Caco-2 (cell line): ENCODE measurements at regions not wholly inside any gene's neighbourhood (a gene's known extent, or its start where the extent isn't known, plus 50 kb on each side); places are given as distances from the start of the nearest gene placed in this dataset.

ENCODE experiments used
- BruUV-seq: library from RNA; stranded (reverse); fragments of 400-500 nt; replicated peaks from 2 replicates; lab custom pipeline; 2021; lab: Mats Ljungman, UMichigan
- CTCF ChIA-PET: fragments of 300-600 bp; sonication (Branson Sonifier 250); formaldehyde crosslinking; loops from one replicate; lab custom pipeline; 2022; ENCODE audit warnings: antibody characterized with exemption; lab: Charles Lee
- POLR2A ChIA-PET: fragments of 300-600 bp; sonication (Branson Sonifier 250); formaldehyde crosslinking; loops from one replicate; lab custom pipeline; 2022; ENCODE audit warnings: antibody characterized with exemption; lab: Charles Lee
- DNase-seq, 2 experiments: peaks; one replicate each; pipeline versions ENCODE4 v3.0.0 to v3.0.0-alpha.2; 2020 to 2022
- H3K27me3 ChIP-seq: replicated peaks from 2 replicates; pipeline ENCODE4 v1.6.0; 2011; ENCODE audit warnings: low read length; ENCODE audit not compliant: control insufficient read depth, insufficient read depth
- H3K36me3 ChIP-seq: 2 replicates; pipeline ENCODE4 v1.5.1; 2011; ENCODE audit warnings: low read length; ENCODE audit not compliant: control insufficient read depth, insufficient read depth
- H3K4me1 ChIP-seq: fragments of 250-450 bp; sonication (Bioruptor Pico); 2 replicates; pipeline ENCODE4 v1.5.1; 2020; ENCODE audit warnings: mild to moderate bottlenecking
- H3K4me3 ChIP-seq: 2 replicates; pipeline ENCODE4 v1.5.1; 2011; ENCODE audit warnings: low read depth, mild to moderate bottlenecking, control low read depth, low read length
- H3K9me3 ChIP-seq: fragments of 250-450 bp; sonication (Bioruptor Pico); 2 replicates; pipeline ENCODE4 v1.5.1; 2020; ENCODE audit warnings: mild to moderate bottlenecking, moderate library complexity
- H3K27ac Mint-ChIP-seq: one replicate; pipeline ENCODE4 v1.8.0; 2022; ENCODE audit warnings: mixed read lengths; ENCODE audit not compliant: unreplicated experiment
- H3K27me3 Mint-ChIP-seq: one replicate; pipeline ENCODE4 v1.8.0; 2022; ENCODE audit warnings: mixed read lengths; ENCODE audit not compliant: insufficient read depth, unreplicated experiment
- H3K36me3 Mint-ChIP-seq: one replicate; pipeline ENCODE4 v1.8.0; 2022; ENCODE audit warnings: mild to moderate bottlenecking, mixed read lengths; ENCODE audit not compliant: insufficient read depth, unreplicated experiment
- H3K4me1 Mint-ChIP-seq: one replicate; pipeline ENCODE4 v1.8.0; 2022; ENCODE audit warnings: low read depth, mixed read lengths; ENCODE audit not compliant: unreplicated experiment
- H3K4me3 Mint-ChIP-seq: one replicate; pipeline ENCODE4 v1.8.0; 2022; ENCODE audit warnings: mild to moderate bottlenecking, moderate library complexity, mixed read lengths; ENCODE audit not compliant: unreplicated experiment
- H3K9me3 Mint-ChIP-seq: one replicate; pipeline ENCODE4 v1.8.0; 2022; ENCODE audit warnings: mixed read lengths; ENCODE audit not compliant: unreplicated experiment
- CTCF ChIP-seq, 2 experiments: fragments of 200-600 bp in 1 of 2; IDR thresholded peaks; 1 replicate in 1 of 2; 2 replicates in 1 of 2; pipeline versions ENCODE4 v1.5.1 to v1.8.0; 2011 to 2022; ENCODE audit warnings: antibody characterized with exemption in 1 of 2, control low read depth in 1 of 2, inconsistent platforms in 1 of 2, low read depth in 1 of 2, low read length in 1 of 2, mild to moderate bottlenecking in 1 of 2, moderate library complexity in 1 of 2; ENCODE audit not compliant: insufficient read depth in 1 of 2, severe bottlenecking in 1 of 2, unreplicated experiment in 1 of 2
- intact Hi-C: fragments of 100-400 bp; cut with micrococcal nuclease; formaldehyde crosslinking; loops from one replicate; pipeline ENCODE4 v1.10.0; 2022; ENCODE audit not compliant: unreplicated experiment

GRCh38 chr6:153594871-153595270 is 444.2 kb upstream of the OPRM1 start:
- H3K36me3 Mint-ChIP-seq, result no peaks in the 10 kb centered on the region
- no peak overlapping the region for H3K27ac Mint-ChIP-seq
- intact Hi-C loops, result no loop called here
- no peaks in the 10 kb centered on the region for H3K4me1 Mint-ChIP-seq
- TF ChIP-seq CTCF (IDR thresholded peaks at IDR 0.05; ENCODE audit: insufficient read depth in 1 of 2, low read depth in 1 of 2, low read length in 1 of 2, severe bottlenecking in 1 of 2, unreplicated experiment in 1 of 2), result no peak
- no peaks in the 10 kb centered on the region for H3K4me1 ChIP-seq
- no peaks in the 10 kb centered on the region for H3K9me3 Mint-ChIP-seq
- H3K36me3 ChIP-seq, result no peaks in the 10 kb centered on the region
- ChIA-PET CTCF (no interaction called here), POLR2A (no interaction called here)
- DNase-seq, result no peak
- H3K4me3 Mint-ChIP-seq, result no peak overlapping the region
- H3K9me3 ChIP-seq, result no peaks in the 10 kb centered on the region
- H3K27me3 Mint-ChIP-seq, result peaks cover 13% of the 10 kb centered on the region
- no TSS peak for BruUV-seq
- no peak overlapping the region for H3K4me3 ChIP-seq
- no peaks in the 10 kb centered on the region for H3K27me3 ChIP-seq

- no peaks in the 10 kb centered on the region for H3K36me3 ChIP-seq
- intact Hi-C loops, result no loop called here
- peaks cover 13% of the 10 kb centered on the region for H3K27me3 Mint-ChIP-seq
- DNase-seq, result no peak
- no TSS peak for BruUV-seq
- ChIA-PET CTCF (no interaction called here), POLR2A (no interaction called here)
- H3K4me1 ChIP-seq, result no peaks in the 10 kb centered on the region
- no peaks in the 10 kb centered on the region for H3K9me3 Mint-ChIP-seq
- no peak overlapping the region for H3K4me3 Mint-ChIP-seq
- no peaks in the 10 kb centered on the region for H3K4me1 Mint-ChIP-seq
- H3K9me3 ChIP-seq, result no peaks in the 10 kb centered on the region
- no peak for TF ChIP-seq CTCF (IDR thresholded peaks at IDR 0.05; ENCODE audit: insufficient read depth in 1 of 2, low read depth in 1 of 2, low read length in 1 of 2, severe bottlenecking in 1 of 2, unreplicated experiment in 1 of 2)
- no peaks in the 10 kb centered on the region for H3K27me3 ChIP-seq
- H3K4me3 ChIP-seq, result no peak overlapping the region
- H3K36me3 Mint-ChIP-seq, result no peaks in the 10 kb centered on the region
- H3K27ac Mint-ChIP-seq, result no peak overlapping the region
Measured at GRCh38 chr6:153591159-153591558, 447.9 kb upstream of the OPRM1 start.

DNA sequence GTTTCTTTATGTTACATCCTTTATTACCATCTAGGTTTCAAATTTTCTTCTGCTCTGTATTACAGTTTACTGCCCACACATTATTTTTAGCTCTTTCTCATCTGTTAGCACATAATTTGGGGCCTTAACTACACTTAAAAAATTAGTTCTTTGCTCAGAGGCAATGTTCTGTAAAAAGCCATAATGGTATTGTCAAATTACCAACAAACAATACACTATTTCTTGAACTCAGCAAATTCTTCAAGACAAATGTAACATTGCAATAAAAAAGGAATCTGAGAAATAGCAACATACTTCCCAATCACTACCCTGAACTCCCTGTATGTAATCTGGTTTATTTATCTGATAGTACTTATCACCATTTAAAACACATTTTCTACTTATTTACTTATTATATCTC is 448.6 kb upstream of the OPRM1 start:
- ChIA-PET POLR2A (no interaction called here), CTCF (no interaction called here)

More for the DNA sequence above, 448.6 kb upstream of the OPRM1 start:
- no peaks in the 10 kb centered on the region for H3K27me3 ChIP-seq
- Mint-ChIP-seq H3K4me3 (no peak overlapping the region), H3K27ac (no peak overlapping the region), H3K9me3 (no peaks in the 10 kb centered on the region), H3K4me1 (no peaks in the 10 kb centered on the region), H3K27me3 (peaks cover 13% of the 10 kb centered on the region), H3K36me3 (no peaks in the 10 kb centered on the region)
- DNase-seq, result no peak
- H3K36me3 ChIP-seq, result no peaks in the 10 kb centered on the region
- intact Hi-C loops, result no loop called here
- H3K4me1 ChIP-seq, result no peaks in the 10 kb centered on the region
- H3K9me3 ChIP-seq, result no peaks in the 10 kb centered on the region
- BruUV-seq, result no TSS peak
- H3K4me3 ChIP-seq, result no peak overlapping the region
- no peak for TF ChIP-seq CTCF (IDR thresholded peaks at IDR 0.05; ENCODE audit: insufficient read depth in 1 of 2, low read depth in 1 of 2, low read length in 1 of 2, severe bottlenecking in 1 of 2, unreplicated experiment in 1 of 2)
